Tibial artery (tissue), 4 donors: ENCODE measurements at regions not wholly inside any gene's neighbourhood (a gene's known extent, or its start where the extent isn't known, plus 50 kb on each side); places are given as distances from the start of the nearest gene placed in this dataset.
A peak's percentile ranks its signal among the peaks of the same experiment; 100 is the strongest.

Experiments
- DNase-seq, 2 donors: peaks; one replicate each; pipeline ENCODE4 v3.0.0-alpha.2; 2019
- H3K27ac ChIP-seq, 2 donors: fragments of 200-600 bp; sonication (generic) in 1 of 2; 1 replicate in 1 of 2; 2 replicates in 1 of 2; pipeline ENCODE4 v1.5.1; 2018 to 2019; ENCODE audit warnings: mild to moderate bottlenecking in 1 of 2
- H3K27me3 ChIP-seq, 2 donors: fragments of 200-600 bp; sonication (generic) in 1 of 2; one replicate each; pipeline versions ENCODE4 v1.5.1 to v1.6.0; 2016 to 2019
- H3K36me3 ChIP-seq, 3 donors: fragments of 200-600 bp; sonication (generic) in 2 of 3; one replicate each; pipeline ENCODE4 v1.5.1; 2016 to 2019; ENCODE audit warnings: mild to moderate bottlenecking in 2 of 3
- H3K4me1 ChIP-seq, 4 donors: fragments of 200-600 bp; sonication (generic) in 2 of 4; 1 replicate in 3 of 4; 2 replicates in 1 of 4; pipeline ENCODE4 v1.5.1; 2016 to 2019
- H3K4me3 ChIP-seq, 2 donors: fragments of 200-600 bp; sonication (generic) in 1 of 2; 1 replicate in 1 of 2; 2 replicates in 1 of 2; pipeline ENCODE4 v1.5.1; 2018 to 2019; ENCODE audit warnings: mild to moderate bottlenecking in 2 of 2
- H3K9me3 ChIP-seq, 3 donors: fragments of 200-600 bp; sonication (generic) in 1 of 3; one replicate each; pipeline ENCODE4 v1.5.1; 2016 to 2019
- intact Hi-C: fragments of 100-400 bp; cut with DNase I; formaldehyde crosslinking; loops from one replicate; pipeline ENCODE4 v1.15.0; 2023; ENCODE audit warnings: low total_unique reads
- TF ChIP-seq, protein P1 (sequence below), 2 experiments: fragments of 200-600 bp in 1 of 2; fragments of 450-650 bp in 1 of 2; IDR thresholded peaks; one replicate each; pipeline ENCODE4 v1.5.1; 2017 to 2019; ENCODE audit warnings: antibody characterized with exemption in 2 of 2, mild to moderate bottlenecking in 1 of 2, moderate library complexity in 1 of 2

DNA sequence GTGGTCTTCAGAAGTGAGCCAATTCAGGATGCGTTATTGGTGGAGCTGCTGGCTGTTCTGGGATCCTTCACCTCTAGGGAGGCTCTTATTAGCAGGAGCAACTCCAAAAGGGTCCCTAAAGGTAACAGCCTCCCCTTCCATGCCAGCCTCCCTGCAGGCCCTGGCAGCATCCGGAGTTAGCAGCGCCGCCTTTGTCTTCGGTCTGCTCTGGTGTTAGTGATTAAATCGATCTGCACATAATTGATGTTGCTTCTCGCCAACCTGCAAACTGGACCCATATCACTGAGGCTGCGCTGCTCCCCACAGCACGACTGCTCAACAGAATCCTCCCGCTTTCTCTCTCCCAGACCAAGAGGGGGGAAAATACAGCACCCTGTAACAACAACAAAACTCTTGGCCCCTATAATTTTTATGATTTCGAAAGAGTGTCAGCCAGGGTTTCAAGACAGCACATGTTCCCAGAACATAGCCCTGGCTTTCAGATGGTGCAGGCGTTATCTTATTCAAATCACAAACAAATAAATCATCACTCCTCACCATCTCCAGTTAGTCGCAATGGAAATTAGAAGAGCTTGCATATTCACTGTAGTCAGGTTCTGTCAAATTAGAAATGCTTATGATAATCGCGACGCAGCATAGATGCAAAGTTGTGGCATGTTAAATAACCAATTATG, 76.0 kb downstream of the IRX3 start:
- no peak overlapping the region for H3K4me3 ChIP-seq
- H3K36me3 ChIP-seq, result no peaks in the 10 kb centered on the region
- DNase-seq, result no peak
- intact Hi-C loops, result no loop called here
- TF ChIP-seq, protein P1, sequence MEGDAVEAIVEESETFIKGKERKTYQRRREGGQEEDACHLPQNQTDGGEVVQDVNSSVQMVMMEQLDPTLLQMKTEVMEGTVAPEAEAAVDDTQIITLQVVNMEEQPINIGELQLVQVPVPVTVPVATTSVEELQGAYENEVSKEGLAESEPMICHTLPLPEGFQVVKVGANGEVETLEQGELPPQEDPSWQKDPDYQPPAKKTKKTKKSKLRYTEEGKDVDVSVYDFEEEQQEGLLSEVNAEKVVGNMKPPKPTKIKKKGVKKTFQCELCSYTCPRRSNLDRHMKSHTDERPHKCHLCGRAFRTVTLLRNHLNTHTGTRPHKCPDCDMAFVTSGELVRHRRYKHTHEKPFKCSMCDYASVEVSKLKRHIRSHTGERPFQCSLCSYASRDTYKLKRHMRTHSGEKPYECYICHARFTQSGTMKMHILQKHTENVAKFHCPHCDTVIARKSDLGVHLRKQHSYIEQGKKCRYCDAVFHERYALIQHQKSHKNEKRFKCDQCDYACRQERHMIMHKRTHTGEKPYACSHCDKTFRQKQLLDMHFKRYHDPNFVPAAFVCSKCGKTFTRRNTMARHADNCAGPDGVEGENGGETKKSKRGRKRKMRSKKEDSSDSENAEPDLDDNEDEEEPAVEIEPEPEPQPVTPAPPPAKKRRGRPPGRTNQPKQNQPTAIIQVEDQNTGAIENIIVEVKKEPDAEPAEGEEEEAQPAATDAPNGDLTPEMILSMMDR (IDR thresholded peaks at IDR 0.05), result no peak
- no peak overlapping the region for H3K27ac ChIP-seq
- H3K9me3 ChIP-seq, result no peaks in the 10 kb centered on the region
- H3K27me3 ChIP-seq, result peaks cover 0 to 8% of the 10 kb centered on the region in 2 donors
- H3K4me1 ChIP-seq, result no peaks in the 10 kb centered on the region

DNA sequence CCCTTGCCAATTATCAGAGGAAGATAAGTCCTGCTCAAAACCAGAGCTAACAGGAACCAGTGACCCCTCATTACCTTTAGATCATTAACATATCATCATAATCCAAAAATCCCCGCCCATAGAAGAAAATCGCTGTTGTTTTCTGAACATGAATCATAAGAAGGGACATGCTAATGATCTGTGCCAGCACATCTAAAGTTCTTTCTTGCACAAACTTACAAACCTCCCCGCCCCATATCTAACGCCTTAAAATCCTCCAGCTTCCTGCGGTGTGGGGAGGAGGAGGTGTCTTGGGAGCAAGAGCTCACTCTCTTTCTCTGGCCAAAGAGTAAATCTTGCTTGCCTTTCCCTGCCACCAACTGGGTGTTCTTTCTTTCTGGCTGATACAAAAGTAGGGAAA, 78.3 kb downstream of the IRX3 start:
- TF ChIP-seq, protein P1 (IDR thresholded peaks at IDR 0.05), result no peak
- no peaks in the 10 kb centered on the region for H3K4me1 ChIP-seq
- DNase-seq, result peak in 1 of 2 donors; percentile 46

DNA sequence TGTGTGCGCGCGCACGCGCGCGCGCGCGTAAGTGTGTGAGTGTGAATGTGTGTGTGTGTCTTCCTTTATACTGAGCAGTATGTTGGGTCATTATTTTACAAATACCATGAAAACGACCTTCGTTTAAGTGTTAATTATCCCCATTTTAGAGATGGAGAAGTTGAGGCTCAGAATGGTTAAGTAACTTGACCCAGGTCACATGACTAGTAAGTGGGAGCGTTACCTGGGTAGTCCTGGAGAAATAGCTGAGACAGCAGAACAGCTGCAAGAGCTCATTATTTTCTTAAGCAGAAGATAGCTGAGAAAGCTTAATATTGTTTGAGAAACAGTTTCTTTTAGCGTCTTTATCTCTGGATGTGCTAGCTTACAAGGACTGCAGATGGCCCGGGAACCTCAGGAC, 78.8 kb downstream of the IRX3 start:
- Histone ChIP-seq H3K4me1 (no peaks in the 10 kb centered on the region), H3K36me3 (no peaks in the 10 kb centered on the region), H3K27ac (no peak overlapping the region), H3K4me3 (no peak overlapping the region), H3K27me3 (peaks cover 0 to 8% of the 10 kb centered on the region in 2 donors), H3K9me3 (no peaks in the 10 kb centered on the region)
- TF ChIP-seq, protein P1 (IDR thresholded peaks at IDR 0.05), result no peak
- intact Hi-C loops, result no loop called here
- DNase-seq, result no peak

More for the DNA sequence above, 78.3 kb downstream of the IRX3 start:
- no peaks in the 10 kb centered on the region for H3K9me3 ChIP-seq
- H3K4me3 ChIP-seq, result no peak overlapping the region
- intact Hi-C loops, result no loop called here
- H3K27ac ChIP-seq, result no peak overlapping the region
- no peaks in the 10 kb centered on the region for H3K36me3 ChIP-seq
- H3K27me3 ChIP-seq, result peaks cover 0 to 8% of the 10 kb centered on the region in 2 donors

DNA sequence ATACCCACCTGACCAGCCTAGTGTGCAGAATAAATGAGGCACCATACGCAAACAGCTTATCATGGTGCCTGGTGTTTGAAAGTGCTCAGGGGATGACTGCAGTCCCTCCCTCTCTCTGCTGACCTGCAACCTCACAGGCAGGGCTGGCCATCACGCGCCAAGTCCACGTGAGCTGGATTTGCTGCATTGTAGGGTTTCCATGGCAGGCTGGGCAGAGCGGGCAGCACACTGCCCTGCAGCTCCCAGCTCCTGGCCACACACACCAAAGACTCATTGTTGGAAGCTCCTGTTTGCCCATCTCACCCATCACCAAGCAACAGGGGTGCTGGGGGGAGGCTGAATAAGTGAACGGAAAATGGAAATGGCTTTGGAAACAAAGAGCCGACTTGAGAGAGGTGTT, 81.8 kb downstream of the IRX3 start:
- TF ChIP-seq, protein P1 (IDR thresholded peaks at IDR 0.05), result no peak
- no peak for DNase-seq
- no peaks in the 10 kb centered on the region for H3K36me3 ChIP-seq
- H3K4me1 ChIP-seq, result no peaks in the 10 kb centered on the region
- H3K4me3 ChIP-seq, result no peak overlapping the region
- no peak overlapping the region for H3K27ac ChIP-seq
- no peaks in the 10 kb centered on the region for H3K9me3 ChIP-seq
- peaks cover 0 to 8% of the 10 kb centered on the region in 2 donors for H3K27me3 ChIP-seq
- intact Hi-C loops, result no loop called here

DNA sequence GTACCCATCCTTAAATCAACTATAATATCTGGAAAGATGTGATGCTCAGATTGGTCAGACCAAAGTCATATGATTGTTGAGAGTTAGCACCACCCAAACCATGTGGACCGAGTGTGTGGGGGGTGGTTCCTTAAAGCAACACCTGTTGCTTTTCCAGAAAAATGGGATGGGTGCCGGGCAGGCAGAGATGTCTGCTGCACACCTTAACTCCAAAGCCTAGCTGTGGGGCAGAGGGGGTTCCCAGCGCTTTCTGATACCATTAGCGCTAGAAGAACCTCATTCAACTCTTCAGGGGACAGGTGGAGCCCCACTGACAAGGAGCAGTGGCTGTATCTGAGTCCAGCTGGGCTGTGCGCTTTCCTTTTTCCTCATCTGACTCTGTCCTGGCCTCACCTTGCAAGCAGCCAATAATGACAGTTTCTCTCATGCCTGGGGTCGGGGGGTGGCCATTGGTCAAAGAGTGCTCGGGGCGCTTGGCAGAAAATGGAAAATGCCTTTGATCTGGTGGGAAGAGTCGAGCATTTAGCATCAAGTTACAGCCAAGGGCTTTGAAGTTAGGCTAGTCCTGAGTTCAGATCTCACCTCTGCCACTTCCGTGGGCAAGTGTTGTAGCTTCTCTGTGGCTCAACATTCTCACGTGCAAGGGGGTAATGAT, 82.6 kb downstream of the IRX3 start:
- intact Hi-C loops, result no loop called here
- peaks cover 0 to 7% of the 10 kb centered on the region in 2 donors for H3K27me3 ChIP-seq

More for the DNA sequence above, 82.6 kb downstream of the IRX3 start:
- TF ChIP-seq, protein P1 (IDR thresholded peaks at IDR 0.05), result no peak
- Histone ChIP-seq H3K4me1 (no peaks in the 10 kb centered on the region), H3K36me3 (no peaks in the 10 kb centered on the region), H3K9me3 (no peaks in the 10 kb centered on the region), H3K27ac (no peak overlapping the region), H3K4me3 (no peak overlapping the region)
- no peak for DNase-seq
